ENCODE measurements at regions not wholly inside any gene's neighbourhood (a gene's known extent, or its start where the extent isn't known, plus 50 kb on each side); places are given as distances from the start of the nearest gene placed in this dataset.

GRCh38 chr1:232472485-232473041, 157.4 kb downstream of the SIPA1L2 start:
- Histone ChIP-seq H3K9ac (no peak overlapping the region), H3K27ac (no peak overlapping the region)

GRCh38 chr1:232471250-232471649, 158.7 kb downstream of the SIPA1L2 start:
- H3K79me2 ChIP-seq (ENCODE audit: insufficient read depth, low read depth): no peaks in the 10 kb centered on the region
- no peak overlapping the region for H3K27ac ChIP-seq
- no peaks in the 10 kb centered on the region for H4K20me1 ChIP-seq (ENCODE audit: insufficient read depth)
- H3K4me2 ChIP-seq: no peak overlapping the region
- H3K4me1 ChIP-seq (ENCODE audit: low read depth, poor library complexity, severe bottlenecking): no peaks in the 10 kb centered on the region
- H3K9ac ChIP-seq: no peak overlapping the region
- TF ChIP-seq CTCF (conservative IDR thresholded peaks at IDR 0.05; ENCODE audit: low read depth, low read length): no peak
- no peak overlapping the region for H3K4me3 ChIP-seq (IDR thresholded peaks at IDR 0.05; ENCODE audit: insufficient read depth, low read depth, low read length)
- H2AFZ ChIP-seq (ENCODE audit: low read depth): no peak overlapping the region
- H3K27me3 ChIP-seq (ENCODE audit: insufficient read depth, low read depth): no peaks in the 10 kb centered on the region
- no peaks in the 10 kb centered on the region for H3K36me3 ChIP-seq (ENCODE audit: insufficient read depth)

More at GRCh38 chr1:232472485-232473041, 157.4 kb downstream of the SIPA1L2 start:
- Histone ChIP-seq H4K20me1 (ENCODE audit: insufficient read depth) (no peaks in the 10 kb centered on the region), H3K4me2 (no peak overlapping the region), H2AFZ (ENCODE audit: low read depth) (no peak overlapping the region), H3K4me1 (ENCODE audit: low read depth, poor library complexity, severe bottlenecking) (no peaks in the 10 kb centered on the region), H3K36me3 (ENCODE audit: insufficient read depth) (no peaks in the 10 kb centered on the region), H3K4me3 (IDR thresholded peaks at IDR 0.05; ENCODE audit: insufficient read depth, low read depth, low read length) (no peak overlapping the region), H3K79me2 (ENCODE audit: insufficient read depth, low read depth) (no peaks in the 10 kb centered on the region), H3K27me3 (ENCODE audit: insufficient read depth, low read depth) (no peaks in the 10 kb centered on the region)
- no peak for TF ChIP-seq CTCF (conservative IDR thresholded peaks at IDR 0.05; ENCODE audit: low read depth, low read length)

GRCh38 chr1:232470711-232471110, 159.2 kb downstream of the SIPA1L2 start:
- Histone ChIP-seq H3K4me3 (IDR thresholded peaks at IDR 0.05; ENCODE audit: insufficient read depth, low read depth, low read length) (no peak overlapping the region), H3K9ac (no peak overlapping the region), H3K27me3 (ENCODE audit: insufficient read depth, low read depth) (no peaks in the 10 kb centered on the region), H2AFZ (ENCODE audit: low read depth) (no peak overlapping the region), H3K79me2 (ENCODE audit: insufficient read depth, low read depth) (no peaks in the 10 kb centered on the region), H4K20me1 (ENCODE audit: insufficient read depth) (no peaks in the 10 kb centered on the region), H3K4me2 (no peak overlapping the region), H3K36me3 (ENCODE audit: insufficient read depth) (no peaks in the 10 kb centered on the region), H3K4me1 (ENCODE audit: low read depth, poor library complexity, severe bottlenecking) (no peaks in the 10 kb centered on the region), H3K27ac (no peak overlapping the region)
- no peak for TF ChIP-seq CTCF (conservative IDR thresholded peaks at IDR 0.05; ENCODE audit: low read depth, low read length)

GRCh38 chr1:232468249-232468648, 161.7 kb downstream of the SIPA1L2 start:
- TF ChIP-seq CTCF (conservative IDR thresholded peaks at IDR 0.05; ENCODE audit: low read depth, low read length): no peak
- no peaks in the 10 kb centered on the region for H3K36me3 ChIP-seq (ENCODE audit: insufficient read depth)
- H3K79me2 ChIP-seq (ENCODE audit: insufficient read depth, low read depth): no peaks in the 10 kb centered on the region
- H2AFZ ChIP-seq (ENCODE audit: low read depth): no peak overlapping the region
- no peak overlapping the region for H3K4me3 ChIP-seq (IDR thresholded peaks at IDR 0.05; ENCODE audit: insufficient read depth, low read depth, low read length)
- H3K27ac ChIP-seq: no peak overlapping the region
- H3K27me3 ChIP-seq (ENCODE audit: insufficient read depth, low read depth): no peaks in the 10 kb centered on the region
- no peak overlapping the region for H3K4me2 ChIP-seq
- H4K20me1 ChIP-seq (ENCODE audit: insufficient read depth): no peaks in the 10 kb centered on the region
- H3K4me1 ChIP-seq (ENCODE audit: low read depth, poor library complexity, severe bottlenecking): no peaks in the 10 kb centered on the region
- no peak overlapping the region for H3K9ac ChIP-seq
